M059J (cell line): ENCODE measurements at regions not wholly inside any gene's neighbourhood (a gene's known extent, or its start where the extent isn't known, plus 50 kb on each side); places are given as distances from the start of the nearest gene placed in this dataset.

Experiments
- DNase-seq: peaks from one replicate; pipeline ENCODE4 v3.0.0-alpha.2; 2012; ENCODE audit warnings: low read depth

DNA sequence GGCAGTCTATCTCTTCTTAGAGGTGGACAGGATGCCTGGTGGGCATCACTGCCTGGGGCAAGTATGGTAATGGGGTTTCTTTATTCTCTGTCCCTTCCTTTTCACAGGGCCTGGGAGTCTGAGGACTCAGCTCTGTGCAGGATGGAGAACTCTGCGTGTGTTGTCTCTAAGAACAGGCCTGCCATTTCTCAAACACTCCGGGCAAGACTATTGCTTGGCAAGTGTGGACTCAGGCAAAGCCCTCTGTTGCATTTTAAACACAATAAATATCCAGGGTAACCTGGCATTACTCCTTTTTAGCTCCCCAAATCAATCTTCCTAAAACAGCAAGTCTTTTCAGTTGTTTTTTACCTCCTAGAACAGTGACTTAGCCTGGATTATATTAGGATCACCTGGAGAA, 185.1 kb upstream of the ROPN1 start:
- DNase-seq, result no peak

DNA sequence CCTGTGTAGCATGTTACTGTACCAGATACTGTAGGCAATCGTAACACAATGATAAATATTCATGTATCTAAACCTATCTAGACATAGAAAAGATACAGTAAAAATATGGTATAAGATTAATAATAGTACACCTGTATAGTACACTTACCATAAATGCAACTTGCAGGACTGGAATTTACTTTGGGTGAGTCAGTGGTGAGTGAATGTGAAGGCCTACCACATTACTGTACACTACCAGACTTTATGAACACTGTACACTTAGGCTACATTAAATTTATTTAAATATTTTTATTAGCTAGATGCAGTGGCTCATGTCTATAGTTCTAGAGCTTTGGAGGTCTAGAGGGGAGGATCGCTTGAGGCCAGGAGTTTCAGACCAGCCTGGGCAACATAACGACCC, 186.6 kb upstream of the ROPN1 start:
- DNase-seq, result peak; percentile 22

- DNase-seq, result peak; percentile 47
Observed at GRCh38 chr3:124200407-124200806, 208.5 kb upstream of the ROPN1 start.

- no peak for DNase-seq
Observed at GRCh38 chr3:124201226-124201625, 209.3 kb upstream of the ROPN1 start.

DNA sequence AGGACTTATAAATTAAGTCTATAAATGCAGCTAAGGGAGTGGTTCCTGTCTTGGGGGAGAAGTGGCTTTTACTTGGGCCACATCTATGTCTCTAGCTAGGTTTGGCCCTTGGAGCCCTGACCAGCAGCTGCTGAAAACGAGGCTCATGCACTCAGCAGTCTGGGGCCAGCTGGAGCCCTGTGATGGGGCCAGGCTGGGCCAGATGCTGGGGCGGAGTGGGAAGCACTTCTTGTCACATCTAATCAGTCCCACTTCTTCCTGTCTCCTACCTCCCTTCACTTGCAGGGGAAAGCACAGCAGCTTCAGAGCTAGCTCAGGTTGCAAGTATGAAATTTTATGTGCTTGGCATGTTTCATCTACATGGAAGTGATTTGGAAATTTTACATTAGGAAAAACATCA, 209.9 kb upstream of the ROPN1 start:
- no peak for DNase-seq

DNA sequence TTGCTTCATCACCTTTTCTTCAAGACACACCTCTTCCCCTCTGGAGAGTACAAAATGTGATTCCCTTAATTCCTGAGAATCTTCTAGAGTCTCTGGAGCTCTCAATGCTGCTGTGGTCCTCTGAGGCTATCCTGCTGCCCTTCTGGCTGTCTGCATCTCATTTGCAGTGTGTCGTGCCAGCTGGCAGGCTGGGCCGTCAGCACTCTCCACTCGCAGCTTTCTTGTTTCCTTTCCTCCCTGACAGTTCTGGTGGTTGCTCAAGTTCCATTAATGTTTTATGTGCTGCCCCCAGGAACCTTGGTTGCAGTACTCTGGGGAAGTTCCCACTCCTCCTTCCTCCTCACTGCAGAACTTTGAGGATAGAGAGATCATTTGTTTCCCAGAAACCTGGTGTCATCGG, 210.8 kb upstream of the ROPN1 start:
- no peak for DNase-seq

DNA sequence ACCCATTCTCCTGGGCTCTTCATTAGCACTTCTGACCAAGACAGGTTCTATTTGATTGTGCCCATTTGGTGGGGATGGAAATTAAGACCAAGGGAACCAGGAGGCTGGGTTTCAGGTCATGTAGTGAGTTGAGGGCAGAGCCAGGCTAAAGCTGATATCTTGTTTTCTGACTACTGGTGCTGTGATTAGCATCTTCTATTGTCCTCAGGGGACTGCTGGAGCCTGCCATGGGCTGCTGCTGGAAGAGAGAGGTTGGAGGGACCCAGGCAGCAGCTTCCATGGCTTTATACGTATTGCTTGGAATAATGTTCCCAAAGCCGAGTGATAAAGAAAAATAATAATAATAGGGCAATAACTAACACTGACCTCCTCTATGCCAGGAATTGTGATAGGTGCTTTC, 211.4 kb upstream of the ROPN1 start:
- no peak for DNase-seq

- DNase-seq, result no peak
Observed at GRCh38 chr3:124206225-124207055, 214.5 kb upstream of the ROPN1 start.

DNA sequence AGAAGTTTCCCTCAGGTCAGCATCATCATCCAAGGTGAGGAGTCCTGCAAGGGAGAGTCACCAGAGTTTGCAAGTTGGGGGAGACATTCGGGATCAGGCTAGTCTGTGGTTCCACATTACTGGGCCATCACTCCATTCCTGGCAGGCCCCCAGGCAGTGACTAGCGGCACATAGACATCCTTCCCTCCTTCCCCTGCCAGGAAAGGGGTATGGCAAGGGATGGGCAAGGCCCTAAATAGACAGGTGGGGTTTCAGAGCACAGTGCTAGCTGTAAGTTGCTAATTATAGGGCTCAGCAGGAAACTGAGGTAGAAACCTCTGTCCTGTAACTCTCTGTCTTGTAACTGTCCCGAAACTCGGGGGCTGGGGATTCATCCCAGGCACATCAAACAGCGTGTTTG, 215.2 kb upstream of the ROPN1 start:
- peak; percentile 11 for DNase-seq

DNA sequence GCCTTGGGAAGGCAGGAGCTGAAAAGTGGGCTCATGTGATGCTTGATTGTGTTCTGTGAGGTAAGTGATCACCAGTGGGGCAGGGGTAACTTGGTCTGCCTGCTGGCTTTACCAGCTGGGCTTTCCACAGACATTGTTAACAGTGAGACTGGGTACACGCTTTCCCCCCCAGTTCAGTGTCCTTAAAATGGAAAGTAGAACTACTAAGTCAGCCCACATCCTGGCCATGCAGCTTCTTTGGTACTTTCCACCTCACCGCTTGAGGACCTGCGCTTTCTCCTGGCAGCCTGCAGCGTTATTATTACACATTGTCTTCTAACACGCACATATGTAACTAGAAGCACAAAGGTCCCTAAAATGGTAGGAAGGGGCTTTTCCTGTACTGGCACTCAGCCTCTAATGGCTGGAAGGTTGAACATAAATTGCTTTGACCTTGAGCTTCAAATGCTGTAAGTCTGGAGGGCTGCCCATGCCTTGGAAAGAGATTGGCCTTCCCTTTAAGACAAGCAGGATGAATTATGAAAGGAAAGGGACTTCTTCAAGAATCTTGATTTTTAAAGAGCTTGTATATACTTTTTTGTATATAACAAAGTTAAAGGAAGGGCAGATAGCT, 216.1 kb upstream of the ROPN1 start:
- no peak for DNase-seq

- DNase-seq, result peak; percentile 81
Observed at GRCh38 chr3:124209426-124209825, 217.5 kb upstream of the ROPN1 start.

GRCh38 chr3:124210899-124211298, 219.0 kb upstream of the ROPN1 start:
- no peak for DNase-seq

DNA sequence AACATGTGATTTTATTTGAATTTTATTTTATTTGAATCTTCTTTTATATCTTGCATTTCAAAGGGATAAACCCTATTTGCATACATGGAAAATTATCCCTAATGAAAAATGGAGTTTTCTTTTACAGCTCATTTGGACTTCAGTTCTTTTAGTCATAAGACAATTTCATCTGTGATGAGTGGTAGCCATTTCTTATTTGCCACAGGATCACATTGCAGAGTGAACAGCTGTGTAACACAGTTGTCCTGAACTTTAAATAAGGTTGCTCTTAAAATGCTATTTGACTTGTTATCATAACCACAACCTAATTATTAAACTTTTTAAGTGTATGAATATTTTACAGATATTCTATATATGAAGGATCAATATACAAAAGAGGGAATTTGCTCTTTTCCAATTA, 221.7 kb upstream of the ROPN1 start:
- no peak for DNase-seq

- peak; percentile 77 for DNase-seq
Observed at GRCh38 chr3:124217542-124217941, 225.6 kb upstream of the ROPN1 start.

DNA sequence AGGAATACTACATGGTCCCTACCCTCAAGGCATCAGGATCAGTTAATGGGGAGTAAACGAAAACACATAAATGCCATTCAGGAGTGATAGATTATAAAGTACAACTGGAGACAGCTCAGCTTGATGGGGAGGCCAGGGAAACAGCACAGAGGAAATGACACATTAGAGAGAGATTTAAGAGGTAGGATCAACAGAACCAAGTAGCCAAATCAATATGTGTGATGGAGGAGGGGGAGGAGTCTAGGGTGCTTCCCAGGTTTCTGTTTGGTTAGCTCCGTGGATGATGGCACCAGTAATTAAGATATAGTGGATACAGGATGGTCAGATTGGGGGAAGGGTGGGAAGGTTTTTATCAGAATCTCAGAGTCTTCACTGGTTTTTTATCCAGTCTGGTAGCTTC, 229.5 kb upstream of the ROPN1 start:
- peak; percentile 79 for DNase-seq

DNA sequence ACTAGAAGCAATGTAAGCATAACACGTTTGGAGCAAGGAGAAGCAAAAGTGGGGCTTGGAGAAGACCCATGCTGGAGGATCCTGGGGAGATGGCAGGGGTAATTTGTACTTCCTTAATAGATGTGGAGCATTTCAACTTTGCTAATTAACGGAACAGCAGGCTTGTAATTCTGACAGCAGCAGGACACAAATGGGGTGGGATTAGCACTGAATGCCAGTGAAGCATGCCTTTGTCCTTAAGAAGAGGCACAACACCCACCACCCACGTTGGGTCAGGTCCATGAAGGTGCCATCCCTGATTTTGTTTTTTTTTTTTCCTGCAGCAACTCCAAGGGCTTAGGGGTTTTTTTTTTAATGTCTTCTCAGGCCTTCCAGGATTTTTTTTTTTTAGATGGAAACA, 231.9 kb upstream of the ROPN1 start:
- DNase-seq, result no peak

DNA sequence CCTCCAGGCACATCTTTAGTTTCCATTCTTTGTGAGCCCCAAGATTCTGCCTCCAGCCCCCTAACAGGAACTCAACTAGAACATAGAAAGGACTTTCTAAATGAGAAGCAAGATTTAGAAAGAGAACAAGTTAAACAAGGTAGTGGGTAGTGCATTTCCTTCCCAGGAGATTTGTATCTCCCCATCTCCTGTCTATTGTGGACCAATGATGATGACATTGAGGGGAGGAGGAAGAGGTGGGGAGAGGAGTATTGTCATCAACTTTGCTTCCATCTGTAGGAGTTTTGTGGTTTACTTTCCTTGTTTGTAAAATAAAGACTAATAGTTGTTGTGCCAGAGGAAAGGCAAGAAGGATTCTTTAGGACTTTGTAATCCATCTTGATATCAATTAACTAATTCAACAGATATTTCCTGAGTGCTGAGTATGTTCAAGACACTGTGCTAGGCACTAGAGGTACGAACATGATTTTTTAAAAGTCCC, 235.3 kb upstream of the ROPN1 start:
- peak; percentile 43 for DNase-seq

DNA sequence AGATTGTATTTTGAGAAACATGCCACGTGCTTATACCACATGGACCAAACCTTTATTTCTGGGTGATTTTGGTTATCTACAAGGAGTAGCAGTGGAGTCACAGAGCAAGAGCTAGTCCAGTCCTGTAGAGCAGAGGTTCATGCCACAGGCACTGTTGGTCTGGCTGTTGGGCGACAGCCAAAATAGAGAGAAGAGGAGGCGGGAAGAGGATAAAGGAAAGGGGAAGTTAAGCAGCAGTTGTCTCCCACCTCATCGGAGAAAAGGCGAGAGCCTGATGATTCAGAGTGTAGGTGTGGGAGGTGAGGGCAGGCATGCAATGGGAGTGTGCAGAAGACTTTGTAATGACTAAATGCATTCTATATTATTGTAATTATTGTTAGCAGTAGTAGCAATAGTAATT, 237.5 kb upstream of the ROPN1 start:
- peak; percentile 52 for DNase-seq

DNA sequence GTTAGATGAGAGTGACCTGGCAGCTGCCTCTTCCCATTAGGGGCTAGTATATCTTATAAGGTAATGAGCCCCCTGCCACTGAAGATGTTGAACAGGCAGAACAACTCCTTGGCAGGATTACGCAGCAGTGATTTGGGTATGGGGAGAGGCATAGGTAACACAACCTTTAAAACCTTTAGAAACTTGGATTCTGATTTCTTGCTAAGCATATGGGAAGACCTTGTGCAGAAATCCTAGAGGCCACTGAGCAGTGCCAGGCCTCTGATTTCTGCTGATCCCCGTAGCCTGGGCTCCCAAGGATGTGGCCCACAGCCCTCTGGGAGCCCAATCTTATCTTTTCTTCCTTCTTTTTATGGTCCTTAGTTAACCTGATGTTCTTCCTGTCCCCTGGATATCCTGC, 237.9 kb upstream of the ROPN1 start:
- no peak for DNase-seq

GRCh38 chr3:124230432-124230831, 238.5 kb upstream of the ROPN1 start:
- DNase-seq, result no peak

GRCh38 chr3:124230998-124231397, 239.1 kb upstream of the ROPN1 start:
- DNase-seq, result no peak

DNA sequence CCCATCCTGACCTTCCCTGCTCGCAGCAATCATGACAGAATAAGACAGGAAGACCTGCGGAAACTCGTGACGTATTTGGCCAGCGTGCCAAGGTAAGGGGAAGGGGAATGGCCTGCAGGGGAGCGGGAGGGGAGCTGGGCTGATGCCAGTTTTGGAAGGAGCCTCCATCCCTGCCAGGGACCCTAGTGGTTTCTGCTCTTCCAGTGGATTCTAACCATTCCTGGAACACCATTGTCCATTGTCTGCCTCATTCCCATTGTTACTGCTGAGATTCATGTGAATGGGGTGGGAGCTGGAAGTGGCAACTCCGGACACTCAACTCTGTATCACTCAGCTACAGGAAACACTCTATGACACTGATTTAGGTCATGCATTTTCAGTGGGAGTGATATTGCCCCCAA, 242.9 kb upstream of the ROPN1 start:
- DNase-seq, result no peak

DNA sequence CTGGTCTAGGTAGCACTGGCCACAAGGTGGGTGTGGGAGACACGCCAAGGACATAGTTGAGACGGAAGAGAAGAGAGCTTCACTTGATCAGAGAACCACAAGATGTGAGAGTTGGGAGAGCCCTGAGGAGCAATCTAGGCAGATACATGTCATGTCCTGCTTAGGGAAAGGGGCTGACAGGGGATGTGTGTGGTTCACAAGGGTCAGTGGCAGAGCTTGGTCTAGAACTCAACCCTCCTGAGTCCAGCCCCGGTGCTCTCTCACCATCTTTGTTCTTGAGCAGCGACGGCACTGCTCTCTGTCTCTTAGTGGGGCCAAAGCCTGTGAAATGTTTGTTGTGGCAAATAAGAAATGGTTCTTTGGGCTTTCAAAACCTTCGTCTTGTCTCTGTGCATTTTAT, 243.5 kb upstream of the ROPN1 start:
- DNase-seq, result no peak
